Activated T-cell treated with anti-CD3 and anti-CD28 coated beads for 24 hours (primary cell): ENCODE measurements at regions not wholly inside any gene's neighbourhood (a gene's known extent, or its start where the extent isn't known, plus 50 kb on each side); places are given as distances from the start of the nearest gene placed in this dataset.

Experiments used
- DNase-seq: peaks from one replicate; pipeline ENCODE4 v3.0.0-alpha.2; 2020; ENCODE audit warnings: low read depth

GRCh38 chr14:31943861-31944255 lies 133.2 kb upstream of the ARHGAP5 start:
- no peak for DNase-seq

GRCh38 chr14:31944256-31945073 lies 132.6 kb upstream of the ARHGAP5 start:
- DNase-seq = no peak

GRCh38 chr14:31945074-31945613 lies 132.0 kb upstream of the ARHGAP5 start:
- no peak for DNase-seq

- no peak for DNase-seq
Observed at GRCh38 chr14:31945701-31946100, 131.4 kb upstream of the ARHGAP5 start.

- DNase-seq = no peak
Observed at GRCh38 chr14:31947076-31947475, 130.0 kb upstream of the ARHGAP5 start.

GRCh38 chr14:31947680-31948595 lies 129.2 kb upstream of the ARHGAP5 start:
- DNase-seq = no peak

- DNase-seq = no peak
Observed at GRCh38 chr14:31949709-31950108, 127.4 kb upstream of the ARHGAP5 start.

- DNase-seq = no peak
Observed at GRCh38 chr14:31950331-31950730, 126.8 kb upstream of the ARHGAP5 start.

GRCh38 chr14:31950764-31951637 lies 126.1 kb upstream of the ARHGAP5 start:
- no peak for DNase-seq

GRCh38 chr14:31951638-31951964 lies 125.5 kb upstream of the ARHGAP5 start:
- DNase-seq = no peak

- no peak for DNase-seq
Observed at GRCh38 chr14:31952573-31952972, 124.5 kb upstream of the ARHGAP5 start.

- no peak for DNase-seq
Observed at GRCh38 chr14:31953210-31953609, 123.9 kb upstream of the ARHGAP5 start.

- no peak for DNase-seq
Observed at GRCh38 chr14:31954991-31955390, 122.1 kb upstream of the ARHGAP5 start.

- no peak for DNase-seq
Observed at GRCh38 chr14:31955936-31956579, 121.0 kb upstream of the ARHGAP5 start.

- DNase-seq = no peak
Observed at GRCh38 chr14:31957565-31957964, 119.5 kb upstream of the ARHGAP5 start.

GRCh38 chr14:31960039-31960438 lies 117.1 kb upstream of the ARHGAP5 start:
- no peak for DNase-seq

- no peak for DNase-seq
Observed at GRCh38 chr14:31961896-31962295, 115.2 kb upstream of the ARHGAP5 start.

- DNase-seq = no peak
Observed at GRCh38 chr14:31962920-31963319, 114.2 kb upstream of the ARHGAP5 start.

GRCh38 chr14:31963587-31963986 lies 113.5 kb upstream of the ARHGAP5 start:
- no peak for DNase-seq

GRCh38 chr14:31964490-31964889 lies 112.6 kb upstream of the ARHGAP5 start:
- no peak for DNase-seq

GRCh38 chr14:31965071-31965734 lies 111.9 kb upstream of the ARHGAP5 start:
- no peak for DNase-seq
